GM18868 (cell line): ENCODE measurements at regions not wholly inside any gene's neighbourhood (a gene's known extent, or its start where the extent isn't known, plus 50 kb on each side); places are given as distances from the start of the nearest gene placed in this dataset.
"Not testable (repeated sequence)": the region's sequence is repeated elsewhere in the genome, so short reads cannot be mapped to it uniquely, and the experiment has no call there.

ENCODE experiments used
- ATAC-seq: cut with Tn5 transposase; IDR thresholded peaks from one replicate; pipeline ENCODE4 v1.9.1; 2021; ENCODE audit warnings: mild to moderate bottlenecking, moderate library complexity; ENCODE audit not compliant: unreplicated experiment

- no peak for ATAC-seq
Observed at GRCh38 chr2:39570614-39571013, 95.1 kb upstream of the TMEM178A start.

GRCh38 chr2:39571111-39571731 lies 94.5 kb upstream of the TMEM178A start:
- ATAC-seq = no peak

GRCh38 chr2:39573276-39573675 lies 92.4 kb upstream of the TMEM178A start:
- no peak for ATAC-seq

- no peak for ATAC-seq
Observed at GRCh38 chr2:39581866-39582265, 83.9 kb upstream of the TMEM178A start.

GRCh38 chr2:39583213-39583612 lies 82.5 kb upstream of the TMEM178A start:
- no peak for ATAC-seq

- no peak for ATAC-seq
Observed at GRCh38 chr2:39583781-39584180, 81.9 kb upstream of the TMEM178A start.

GRCh38 chr2:39584283-39584965 lies 81.3 kb upstream of the TMEM178A start:
- no peak for ATAC-seq

GRCh38 chr2:39585531-39585930 lies 80.2 kb upstream of the TMEM178A start:
- not testable (repeated sequence) for ATAC-seq

- no peak for ATAC-seq
Observed at GRCh38 chr2:39587168-39587567, 78.5 kb upstream of the TMEM178A start.

GRCh38 chr2:39587641-39588040 lies 78.1 kb upstream of the TMEM178A start:
- ATAC-seq = no peak

GRCh38 chr2:39593439-39594393 lies 72.0 kb upstream of the TMEM178A start:
- peak; percentile 71 for ATAC-seq

- ATAC-seq = no peak
Observed at GRCh38 chr2:39595116-39595515, 70.6 kb upstream of the TMEM178A start.

- ATAC-seq = no peak
Observed at GRCh38 chr2:39597314-39597713, 68.4 kb upstream of the TMEM178A start.

- no peak for ATAC-seq
Observed at GRCh38 chr2:39602616-39603015, 63.1 kb upstream of the TMEM178A start.

- ATAC-seq = no peak
Observed at GRCh38 chr2:39603436-39603835, 62.3 kb upstream of the TMEM178A start.

- no peak for ATAC-seq
Observed at GRCh38 chr2:39604866-39605265, 60.9 kb upstream of the TMEM178A start.

- no peak for ATAC-seq
Observed at GRCh38 chr2:39606585-39606984, 59.1 kb upstream of the TMEM178A start.

GRCh38 chr2:39607538-39608262 lies 58.0 kb upstream of the TMEM178A start:
- no peak for ATAC-seq

GRCh38 chr2:39608263-39608575 lies 57.5 kb upstream of the TMEM178A start:
- ATAC-seq = no peak

GRCh38 chr2:39608686-39609441 lies 56.9 kb upstream of the TMEM178A start:
- no peak for ATAC-seq
